ENCODE measurements at regions not wholly inside any gene's neighbourhood (a gene's known extent, or its start where the extent isn't known, plus 50 kb on each side); places are given as distances from the start of the nearest gene placed in this dataset.

DNA sequence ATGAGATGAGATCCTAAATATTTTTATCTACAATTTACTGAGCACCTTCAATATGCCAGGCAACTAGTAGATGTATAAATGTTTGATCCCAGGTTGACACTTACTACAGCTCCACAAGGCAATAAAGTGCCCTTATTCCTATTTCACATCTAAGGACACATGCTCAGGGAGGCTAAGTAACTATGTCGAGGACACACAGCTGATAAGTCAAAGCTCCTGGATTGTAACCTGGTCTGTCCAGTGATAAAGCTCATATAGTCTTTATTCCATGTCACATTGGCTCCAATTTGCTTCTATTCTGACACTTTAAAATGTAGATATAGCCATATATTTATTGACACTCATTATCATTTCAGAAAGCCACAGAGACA lies 93.8 kb upstream of the BMAL1 start:
- TF ChIP-seq ZNF24 (tag by site-specific recombination; IDR thresholded peaks at IDR 0.05) (no peak), ZFP41 (tag by site-specific recombination; IDR thresholded peaks at IDR 0.05; ENCODE audit: borderline replicate concordance) (no peak), ZNF23 (tag by site-specific recombination; IDR thresholded peaks at IDR 0.05; ENCODE audit: borderline replicate concordance) (no peak), ZNF777 (tag by site-specific recombination; IDR thresholded peaks at IDR 0.05; ENCODE audit: borderline replicate concordance) (no peak), ZNF426 (tag by site-specific recombination; IDR thresholded peaks at IDR 0.05) (no peak), KLF9 (tag by site-specific recombination; IDR thresholded peaks at IDR 0.05; ENCODE audit: low read depth) (no peak), ZBTB8A (tag by site-specific recombination; IDR thresholded peaks at IDR 0.05) (no peak)
- TF ChIP-seq, protein P1, sequence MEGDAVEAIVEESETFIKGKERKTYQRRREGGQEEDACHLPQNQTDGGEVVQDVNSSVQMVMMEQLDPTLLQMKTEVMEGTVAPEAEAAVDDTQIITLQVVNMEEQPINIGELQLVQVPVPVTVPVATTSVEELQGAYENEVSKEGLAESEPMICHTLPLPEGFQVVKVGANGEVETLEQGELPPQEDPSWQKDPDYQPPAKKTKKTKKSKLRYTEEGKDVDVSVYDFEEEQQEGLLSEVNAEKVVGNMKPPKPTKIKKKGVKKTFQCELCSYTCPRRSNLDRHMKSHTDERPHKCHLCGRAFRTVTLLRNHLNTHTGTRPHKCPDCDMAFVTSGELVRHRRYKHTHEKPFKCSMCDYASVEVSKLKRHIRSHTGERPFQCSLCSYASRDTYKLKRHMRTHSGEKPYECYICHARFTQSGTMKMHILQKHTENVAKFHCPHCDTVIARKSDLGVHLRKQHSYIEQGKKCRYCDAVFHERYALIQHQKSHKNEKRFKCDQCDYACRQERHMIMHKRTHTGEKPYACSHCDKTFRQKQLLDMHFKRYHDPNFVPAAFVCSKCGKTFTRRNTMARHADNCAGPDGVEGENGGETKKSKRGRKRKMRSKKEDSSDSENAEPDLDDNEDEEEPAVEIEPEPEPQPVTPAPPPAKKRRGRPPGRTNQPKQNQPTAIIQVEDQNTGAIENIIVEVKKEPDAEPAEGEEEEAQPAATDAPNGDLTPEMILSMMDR (tag by site-specific recombination; IDR thresholded peaks at IDR 0.05): no peak
- TF ChIP-seq, protein P2, sequence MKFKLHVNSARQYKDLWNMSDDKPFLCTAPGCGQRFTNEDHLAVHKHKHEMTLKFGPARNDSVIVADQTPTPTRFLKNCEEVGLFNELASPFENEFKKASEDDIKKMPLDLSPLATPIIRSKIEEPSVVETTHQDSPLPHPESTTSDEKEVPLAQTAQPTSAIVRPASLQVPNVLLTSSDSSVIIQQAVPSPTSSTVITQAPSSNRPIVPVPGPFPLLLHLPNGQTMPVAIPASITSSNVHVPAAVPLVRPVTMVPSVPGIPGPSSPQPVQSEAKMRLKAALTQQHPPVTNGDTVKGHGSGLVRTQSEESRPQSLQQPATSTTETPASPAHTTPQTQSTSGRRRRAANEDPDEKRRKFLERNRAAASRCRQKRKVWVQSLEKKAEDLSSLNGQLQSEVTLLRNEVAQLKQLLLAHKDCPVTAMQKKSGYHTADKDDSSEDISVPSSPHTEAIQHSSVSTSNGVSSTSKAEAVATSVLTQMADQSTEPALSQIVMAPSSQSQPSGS (tag by site-specific recombination; IDR thresholded peaks at IDR 0.05; ENCODE audit: low read depth): no peak
- TF ChIP-seq, protein P3, sequence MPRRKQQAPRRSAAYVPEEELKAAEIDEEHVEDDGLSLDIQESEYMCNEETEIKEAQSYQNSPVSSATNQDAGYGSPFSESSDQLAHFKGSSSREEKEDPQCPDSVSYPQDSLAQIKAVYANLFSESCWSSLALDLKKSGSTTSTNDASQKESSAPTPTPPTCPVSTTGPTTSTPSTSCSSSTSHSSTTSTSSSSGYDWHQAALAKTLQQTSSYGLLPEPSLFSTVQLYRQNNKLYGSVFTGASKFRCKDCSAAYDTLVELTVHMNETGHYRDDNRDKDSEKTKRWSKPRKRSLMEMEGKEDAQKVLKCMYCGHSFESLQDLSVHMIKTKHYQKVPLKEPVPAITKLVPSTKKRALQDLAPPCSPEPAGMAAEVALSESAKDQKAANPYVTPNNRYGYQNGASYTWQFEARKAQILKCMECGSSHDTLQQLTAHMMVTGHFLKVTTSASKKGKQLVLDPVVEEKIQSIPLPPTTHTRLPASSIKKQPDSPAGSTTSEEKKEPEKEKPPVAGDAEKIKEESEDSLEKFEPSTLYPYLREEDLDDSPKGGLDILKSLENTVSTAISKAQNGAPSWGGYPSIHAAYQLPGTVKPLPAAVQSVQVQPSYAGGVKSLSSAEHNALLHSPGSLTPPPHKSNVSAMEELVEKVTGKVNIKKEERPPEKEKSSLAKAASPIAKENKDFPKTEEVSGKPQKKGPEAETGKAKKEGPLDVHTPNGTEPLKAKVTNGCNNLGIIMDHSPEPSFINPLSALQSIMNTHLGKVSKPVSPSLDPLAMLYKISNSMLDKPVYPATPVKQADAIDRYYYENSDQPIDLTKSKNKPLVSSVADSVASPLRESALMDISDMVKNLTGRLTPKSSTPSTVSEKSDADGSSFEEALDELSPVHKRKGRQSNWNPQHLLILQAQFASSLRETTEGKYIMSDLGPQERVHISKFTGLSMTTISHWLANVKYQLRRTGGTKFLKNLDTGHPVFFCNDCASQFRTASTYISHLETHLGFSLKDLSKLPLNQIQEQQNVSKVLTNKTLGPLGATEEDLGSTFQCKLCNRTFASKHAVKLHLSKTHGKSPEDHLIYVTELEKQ (tag by site-specific recombination; IDR thresholded peaks at IDR 0.05; ENCODE audit: borderline replicate concordance): no peak
- TF ChIP-seq, protein P4, sequence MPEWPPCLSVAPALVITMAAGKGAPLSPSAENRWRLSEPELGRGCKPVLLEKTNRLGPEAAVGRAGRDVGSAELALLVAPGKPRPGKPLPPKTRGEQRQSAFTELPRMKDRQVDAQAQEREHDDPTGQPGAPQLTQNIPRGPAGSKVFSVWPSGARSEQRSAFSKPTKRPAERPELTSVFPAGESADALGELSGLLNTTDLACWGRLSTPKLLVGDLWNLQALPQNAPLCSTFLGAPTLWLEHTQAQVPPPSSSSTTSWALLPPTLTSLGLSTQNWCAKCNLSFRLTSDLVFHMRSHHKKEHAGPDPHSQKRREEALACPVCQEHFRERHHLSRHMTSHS (tag by site-specific recombination; IDR thresholded peaks at IDR 0.05): no peak

Measured in HEK293 (cell line).